K562 (cell line): ENCODE measurements at regions not wholly inside any gene's neighbourhood (a gene's known extent, or its start where the extent isn't known, plus 50 kb on each side); places are given as distances from the start of the nearest gene placed in this dataset.

Experiments
- ATAC-seq: fragments of 200-7000 bp; cut with Tn5 transposase; 3 replicates; pipeline ENCODE4 v1.9.1; 2020; ENCODE audit warnings: moderate library complexity
- BruUV-seq: library from RNA; stranded (reverse); fragments of 400-500 nt; replicated peaks from 2 replicates; lab custom pipeline; 2021; lab: Mats Ljungman, UMichigan
- CTCF ChIA-PET: fragments of 300-600 bp; formaldehyde crosslinking; extraction: SDS; loops from one replicate; lab custom pipeline; 2021; ENCODE audit warnings: low intra/inter-chr PET ratio; lab: Yijun Ruan, JAX
- POLR2A ChIA-PET: fragments of 300-600, 350-650 bp; sonication (Branson Sonifier 250); formaldehyde crosslinking; extraction: SDS; loops from one replicate; lab custom pipeline; 2021; ENCODE audit warnings: antibody characterized with exemption, inconsistent platforms; lab: Yijun Ruan, JAX
- DNase-seq, 4 experiments: peaks; one replicate each; pipeline versions ENCODE4 v3.0.0 to v3.0.0-alpha.2; 2011 to 2018; ENCODE audit warnings: low spot score in 3 of 4, mixed read lengths in 3 of 4; ENCODE audit errors: extremely low read depth in 1 of 4
- FAIRE-seq: peaks from 2 replicates; lab custom pipeline; 2011; peaks lifted over from hg19 to GRCh38; lab: Jason Lieb, UNC
- H2AFZ ChIP-seq: 2 replicates; pipeline ENCODE4 v1.6.0; 2011; ENCODE audit warnings: low read depth, low read length, control low read depth, inconsistent platforms
- H3K27ac ChIP-seq: fragments of 200-600 bp; 3 replicates; pipeline ENCODE4 v1.8.0; 2011; ENCODE audit warnings: low read depth, mild to moderate bottlenecking, control low read depth, inconsistent platforms, low read length, moderate library complexity, mixed read lengths; ENCODE audit errors: extremely low read depth
- H3K27me3 ChIP-seq, 2 experiments: fragments of 300-600 bp in 1 of 2; 2 replicates in 1 of 2; 3 replicates in 1 of 2; pipeline versions ENCODE4 v1.6.0 to v1.8.0; 2011; ENCODE audit warnings: inconsistent platforms in 2 of 2, low read length in 2 of 2, mild to moderate bottlenecking in 1 of 2, mixed read lengths in 1 of 2, moderate library complexity in 1 of 2; ENCODE audit not compliant: control insufficient read depth in 2 of 2, insufficient read depth in 2 of 2
- H3K36me3 ChIP-seq: fragments of 300-600 bp; 3 replicates; pipeline ENCODE4 v1.8.0; 2011; ENCODE audit warnings: mild to moderate bottlenecking, low read length, inconsistent platforms; ENCODE audit not compliant: control insufficient read depth, insufficient read depth
- H3K4me1 ChIP-seq, 2 experiments: fragments of 200-600 bp in 1 of 2; replicated peaks in 1 of 2; 2 replicates in 1 of 2; 3 replicates in 1 of 2; pipeline versions ENCODE4 v1.5.1 to v1.8.0; 2011; ENCODE audit warnings: inconsistent platforms in 2 of 2, low read length in 2 of 2, mild to moderate bottlenecking in 1 of 2, mixed read lengths in 1 of 2, moderate library complexity in 1 of 2; ENCODE audit not compliant: control insufficient read depth in 2 of 2, insufficient read depth in 2 of 2
- H3K4me2 ChIP-seq: 2 replicates; pipeline ENCODE4 v1.6.1; 2011; ENCODE audit warnings: low read length, control low read depth, inconsistent platforms, mixed read lengths; ENCODE audit not compliant: insufficient read depth
- H3K4me3 ChIP-seq: fragments of 200-600 bp; sonication (generic), shearing (Covaris generic); 2 replicates; pipeline ENCODE4 v1.5.1; 2016; ENCODE audit warnings: control low read depth, inconsistent platforms
- H3K79me2 ChIP-seq: fragments of 200-600 bp; 3 replicates; pipeline ENCODE4 v1.8.0; 2011; ENCODE audit warnings: low read length, inconsistent platforms; ENCODE audit not compliant: control insufficient read depth, insufficient read depth
- H3K9ac ChIP-seq, 2 experiments: 2 replicates each; pipeline versions ENCODE4 v1.6.0 to v1.6.1; 2011; ENCODE audit warnings: low read depth in 2 of 2, low read length in 2 of 2, control low read depth in 1 of 2, inconsistent platforms in 1 of 2, mild to moderate bottlenecking in 1 of 2, mixed read lengths in 1 of 2; ENCODE audit not compliant: insufficient read depth in 1 of 2
- H3K9me1 ChIP-seq: one replicate; pipeline ENCODE4 v1.6.0; 2011; ENCODE audit warnings: inconsistent platforms, mild to moderate bottlenecking, low read length, moderate library complexity; ENCODE audit not compliant: control insufficient read depth, insufficient read depth
- H3K9me3 ChIP-seq: replicated peaks from 2 replicates; pipeline ENCODE4 v1.5.1; 2011; ENCODE audit warnings: low read depth, low read length, inconsistent platforms; ENCODE audit not compliant: control insufficient read depth, insufficient read depth
- H4K20me1 ChIP-seq: replicated peaks from 2 replicates; pipeline ENCODE4 v1.6.1; 2011; ENCODE audit warnings: low read length, inconsistent platforms, mixed read lengths; ENCODE audit not compliant: control insufficient read depth, insufficient read depth
- MCM7 ChIP-seq, 2 experiments: fragments of 450-650 bp; IDR thresholded peaks; 2 replicates each; pipeline ENCODE4 v1.6.1; 2016 to 2018
- NFYB ChIP-seq: IDR thresholded peaks from 2 replicates; pipeline ENCODE4 v1.6.1; 2011; ENCODE audit warnings: mild to moderate bottlenecking, moderate library complexity; ENCODE audit not compliant: insufficient read length; ENCODE audit errors: extremely low read depth
- SMARCA4 ChIP-seq: fragments of 450-650 bp; IDR thresholded peaks from 2 replicates; pipeline ENCODE4 v1.6.1; 2016
- XRCC5 ChIP-seq: fragments of 200-400 bp; formaldehyde crosslinking; IDR thresholded peaks from 2 replicates; pipeline ENCODE4 v1.6.1; 2017; ENCODE audit warnings: low read depth, mild to moderate bottlenecking, low read length
- ZBTB7A ChIP-seq: IDR thresholded peaks from 2 replicates; pipeline ENCODE4 v1.6.1; 2011; ENCODE audit warnings: low read depth, mild to moderate bottlenecking, low read length, moderate library complexity, borderline replicate concordance; ENCODE audit not compliant: control insufficient read depth
- ZZZ3 ChIP-seq: fragments of 450-650 bp; IDR thresholded peaks from 2 replicates; pipeline ENCODE4 v1.6.1; 2016; ENCODE audit warnings: antibody characterized with exemption, mild to moderate bottlenecking, moderate library complexity
- WGBS: fragments of 100-300 bp; shearing (Covaris generic); methylation state at CpG from one replicate; pipeline ENCODE4 v1.1.6; 2016; ENCODE audit warnings: low coverage, mixed read lengths; ENCODE audit not compliant: insufficient coverage; ENCODE audit errors: missing lambda C conversion rate; 5-methylcytosine and 5-hydroxymethylcytosine counted together
- in situ Hi-C: fragments of 300-500 bp; cut with MboI; formaldehyde crosslinking; loops from 4 replicates; pipeline ENCODE4 v1.15.0; 2018; ENCODE audit warnings: inconsistent platforms, mixed read lengths
- intact Hi-C: fragments of 100-400 bp; cut with micrococcal nuclease; formaldehyde crosslinking; loops from 2 replicates; pipeline ENCODE4 v1.14.2; 2022
- TF ChIP-seq, protein P1 (sequence below): sonication (generic); formaldehyde crosslinking; IDR thresholded peaks from 2 replicates; pipeline ENCODE4 v1.8.1; 2023; ENCODE audit warnings: missing genetic modification reagents, mild to moderate bottlenecking, borderline replicate concordance
- TF ChIP-seq, protein P2 (sequence below): fragments of 200-400 bp; formaldehyde crosslinking; IDR thresholded peaks from 2 replicates; pipeline ENCODE4 v1.6.1; 2017; ENCODE audit warnings: mild to moderate bottlenecking, low read depth, low read length, moderate library complexity
- TF ChIP-seq, protein P3 (sequence below): IDR thresholded peaks from 2 replicates; pipeline ENCODE4 v1.6.1; 2011; ENCODE audit not compliant: insufficient read length; ENCODE audit errors: extremely low read depth
- TF ChIP-seq, protein P4 (sequence below): IDR thresholded peaks from 2 replicates; pipeline ENCODE4 v1.6.1; 2011; ENCODE audit warnings: borderline replicate concordance, low read depth, mild to moderate bottlenecking, moderate library complexity, low read length; ENCODE audit not compliant: insufficient read depth, poor library complexity, severe bottlenecking

DNA sequence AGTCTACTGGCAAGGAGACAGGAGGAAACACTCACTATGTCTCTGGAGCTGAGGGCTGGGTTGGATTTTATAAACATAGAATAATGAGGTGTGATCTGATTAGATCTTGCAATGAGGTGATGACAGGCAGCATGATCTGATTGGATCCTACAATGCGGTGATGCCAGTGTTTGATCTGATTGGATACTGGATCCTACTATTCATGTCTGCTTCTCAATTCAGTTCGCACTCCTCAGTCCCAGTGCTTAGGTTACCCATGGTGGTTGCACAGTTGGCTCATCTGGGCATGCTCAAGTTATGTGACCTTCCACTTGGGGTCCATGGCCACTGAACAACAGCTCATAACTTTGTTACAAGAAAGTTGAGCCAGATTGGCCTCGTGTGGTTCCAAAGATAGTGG is 469.5 kb downstream of the TSHZ3 start (continued):
- TF ChIP-seq, protein P1, sequence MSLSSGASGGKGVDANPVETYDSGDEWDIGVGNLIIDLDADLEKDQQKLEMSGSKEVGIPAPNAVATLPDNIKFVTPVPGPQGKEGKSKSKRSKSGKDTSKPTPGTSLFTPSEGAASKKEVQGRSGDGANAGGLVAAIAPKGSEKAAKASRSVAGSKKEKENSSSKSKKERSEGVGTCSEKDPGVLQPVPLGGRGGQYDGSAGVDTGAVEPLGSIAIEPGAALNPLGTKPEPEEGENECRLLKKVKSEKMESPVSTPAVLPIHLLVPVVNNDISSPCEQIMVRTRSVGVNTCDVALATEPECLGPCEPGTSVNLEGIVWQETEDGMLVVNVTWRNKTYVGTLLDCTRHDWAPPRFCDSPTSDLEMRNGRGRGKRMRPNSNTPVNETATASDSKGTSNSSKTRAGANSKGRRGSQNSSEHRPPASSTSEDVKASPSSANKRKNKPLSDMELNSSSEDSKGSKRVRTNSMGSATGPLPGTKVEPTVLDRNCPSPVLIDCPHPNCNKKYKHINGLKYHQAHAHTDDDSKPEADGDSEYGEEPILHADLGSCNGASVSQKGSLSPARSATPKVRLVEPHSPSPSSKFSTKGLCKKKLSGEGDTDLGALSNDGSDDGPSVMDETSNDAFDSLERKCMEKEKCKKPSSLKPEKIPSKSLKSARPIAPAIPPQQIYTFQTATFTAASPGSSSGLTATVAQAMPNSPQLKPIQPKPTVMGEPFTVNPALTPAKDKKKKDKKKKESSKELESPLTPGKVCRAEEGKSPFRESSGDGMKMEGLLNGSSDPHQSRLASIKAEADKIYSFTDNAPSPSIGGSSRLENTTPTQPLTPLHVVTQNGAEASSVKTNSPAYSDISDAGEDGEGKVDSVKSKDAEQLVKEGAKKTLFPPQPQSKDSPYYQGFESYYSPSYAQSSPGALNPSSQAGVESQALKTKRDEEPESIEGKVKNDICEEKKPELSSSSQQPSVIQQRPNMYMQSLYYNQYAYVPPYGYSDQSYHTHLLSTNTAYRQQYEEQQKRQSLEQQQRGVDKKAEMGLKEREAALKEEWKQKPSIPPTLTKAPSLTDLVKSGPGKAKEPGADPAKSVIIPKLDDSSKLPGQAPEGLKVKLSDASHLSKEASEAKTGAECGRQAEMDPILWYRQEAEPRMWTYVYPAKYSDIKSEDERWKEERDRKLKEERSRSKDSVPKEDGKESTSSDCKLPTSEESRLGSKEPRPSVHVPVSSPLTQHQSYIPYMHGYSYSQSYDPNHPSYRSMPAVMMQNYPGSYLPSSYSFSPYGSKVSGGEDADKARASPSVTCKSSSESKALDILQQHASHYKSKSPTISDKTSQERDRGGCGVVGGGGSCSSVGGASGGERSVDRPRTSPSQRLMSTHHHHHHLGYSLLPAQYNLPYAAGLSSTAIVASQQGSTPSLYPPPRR (CRISPR knock-in tag), result no peak

DNA sequence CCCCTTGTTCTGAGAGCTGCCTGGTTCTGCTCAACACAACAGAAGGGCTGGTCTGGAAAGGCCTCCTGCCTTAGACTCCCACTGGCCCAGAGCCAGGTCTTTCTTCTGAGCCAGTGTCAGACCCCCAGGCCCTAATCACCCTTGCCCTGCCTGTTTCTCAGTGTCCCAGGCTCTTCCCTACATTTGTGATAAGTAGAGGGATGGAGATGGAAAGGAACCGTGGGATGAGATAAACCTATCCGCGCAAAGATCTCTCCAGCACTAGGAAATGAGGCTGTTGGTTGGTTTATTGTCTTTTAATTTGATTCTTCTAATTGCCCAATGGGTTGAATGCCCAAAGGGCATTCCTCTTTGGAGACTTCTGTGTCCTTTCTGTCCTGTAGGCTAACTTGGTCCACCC is 470.0 kb downstream of the TSHZ3 start:
- H3K4me1 ChIP-seq, result no peaks in the 10 kb centered on the region
- no peaks in the 10 kb centered on the region for H3K9me1 ChIP-seq
- DNase-seq, result no peak
- H4K20me1 ChIP-seq, result no peaks in the 10 kb centered on the region
- no peaks in the 10 kb centered on the region for H3K79me2 ChIP-seq
- H3K9ac ChIP-seq, result no peak overlapping the region
- no peaks in the 10 kb centered on the region for H3K9me3 ChIP-seq
- H3K4me3 ChIP-seq, result no peak overlapping the region
- H3K4me2 ChIP-seq, result no peak overlapping the region
- intact Hi-C loops (no loop called here), in situ Hi-C loops (no loop called here)
- no peak for ATAC-seq
- POLR2A ChIA-PET, result interaction anchor here (0.7 kb wide), 2 partner anchors 28 to 297 kb away, joined by 3 read pairs; no protein-coding TSS in a partner anchor
- FAIRE-seq, result no peak
- H3K27ac ChIP-seq, result no peak overlapping the region
- no peaks in the 10 kb centered on the region for H3K36me3 ChIP-seq
- no TSS peak for BruUV-seq
- CTCF ChIA-PET, result no interaction called here
- no peak overlapping the region for H2AFZ ChIP-seq
- 19% methylated on average over 3 of the region's 3 CpGs for WGBS
- H3K27me3 ChIP-seq, result no peaks in the 10 kb centered on the region
- TF ChIP-seq, protein P2, sequence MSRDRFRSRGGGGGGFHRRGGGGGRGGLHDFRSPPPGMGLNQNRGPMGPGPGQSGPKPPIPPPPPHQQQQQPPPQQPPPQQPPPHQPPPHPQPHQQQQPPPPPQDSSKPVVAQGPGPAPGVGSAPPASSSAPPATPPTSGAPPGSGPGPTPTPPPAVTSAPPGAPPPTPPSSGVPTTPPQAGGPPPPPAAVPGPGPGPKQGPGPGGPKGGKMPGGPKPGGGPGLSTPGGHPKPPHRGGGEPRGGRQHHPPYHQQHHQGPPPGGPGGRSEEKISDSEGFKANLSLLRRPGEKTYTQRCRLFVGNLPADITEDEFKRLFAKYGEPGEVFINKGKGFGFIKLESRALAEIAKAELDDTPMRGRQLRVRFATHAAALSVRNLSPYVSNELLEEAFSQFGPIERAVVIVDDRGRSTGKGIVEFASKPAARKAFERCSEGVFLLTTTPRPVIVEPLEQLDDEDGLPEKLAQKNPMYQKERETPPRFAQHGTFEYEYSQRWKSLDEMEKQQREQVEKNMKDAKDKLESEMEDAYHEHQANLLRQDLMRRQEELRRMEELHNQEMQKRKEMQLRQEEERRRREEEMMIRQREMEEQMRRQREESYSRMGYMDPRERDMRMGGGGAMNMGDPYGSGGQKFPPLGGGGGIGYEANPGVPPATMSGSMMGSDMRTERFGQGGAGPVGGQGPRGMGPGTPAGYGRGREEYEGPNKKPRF, result no peak
- TF ChIP-seq SMARCA4 (no peak), ZBTB7A (no peak), MCM7 (IDR thresholded peaks at IDR 0.05) (no peak), ZZZ3 (no peak), XRCC5 (no peak), NFYB (no peak)
- TF ChIP-seq, protein P3, sequence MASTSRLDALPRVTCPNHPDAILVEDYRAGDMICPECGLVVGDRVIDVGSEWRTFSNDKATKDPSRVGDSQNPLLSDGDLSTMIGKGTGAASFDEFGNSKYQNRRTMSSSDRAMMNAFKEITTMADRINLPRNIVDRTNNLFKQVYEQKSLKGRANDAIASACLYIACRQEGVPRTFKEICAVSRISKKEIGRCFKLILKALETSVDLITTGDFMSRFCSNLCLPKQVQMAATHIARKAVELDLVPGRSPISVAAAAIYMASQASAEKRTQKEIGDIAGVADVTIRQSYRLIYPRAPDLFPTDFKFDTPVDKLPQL, result no peak
- TF ChIP-seq, protein P4, sequence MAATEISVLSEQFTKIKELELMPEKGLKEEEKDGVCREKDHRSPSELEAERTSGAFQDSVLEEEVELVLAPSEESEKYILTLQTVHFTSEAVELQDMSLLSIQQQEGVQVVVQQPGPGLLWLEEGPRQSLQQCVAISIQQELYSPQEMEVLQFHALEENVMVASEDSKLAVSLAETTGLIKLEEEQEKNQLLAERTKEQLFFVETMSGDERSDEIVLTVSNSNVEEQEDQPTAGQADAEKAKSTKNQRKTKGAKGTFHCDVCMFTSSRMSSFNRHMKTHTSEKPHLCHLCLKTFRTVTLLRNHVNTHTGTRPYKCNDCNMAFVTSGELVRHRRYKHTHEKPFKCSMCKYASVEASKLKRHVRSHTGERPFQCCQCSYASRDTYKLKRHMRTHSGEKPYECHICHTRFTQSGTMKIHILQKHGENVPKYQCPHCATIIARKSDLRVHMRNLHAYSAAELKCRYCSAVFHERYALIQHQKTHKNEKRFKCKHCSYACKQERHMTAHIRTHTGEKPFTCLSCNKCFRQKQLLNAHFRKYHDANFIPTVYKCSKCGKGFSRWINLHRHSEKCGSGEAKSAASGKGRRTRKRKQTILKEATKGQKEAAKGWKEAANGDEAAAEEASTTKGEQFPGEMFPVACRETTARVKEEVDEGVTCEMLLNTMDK, result no peak
